GM19397 (cell line): ENCODE measurements at regions not wholly inside any gene's neighbourhood (a gene's known extent, or its start where the extent isn't known, plus 50 kb on each side); places are given as distances from the start of the nearest gene placed in this dataset.

ENCODE experiments used
- ATAC-seq: cut with Tn5 transposase; IDR thresholded peaks from one replicate; pipeline ENCODE4 v1.9.1; 2021; ENCODE audit warnings: mild to moderate bottlenecking, moderate library complexity; ENCODE audit not compliant: unreplicated experiment

DNA sequence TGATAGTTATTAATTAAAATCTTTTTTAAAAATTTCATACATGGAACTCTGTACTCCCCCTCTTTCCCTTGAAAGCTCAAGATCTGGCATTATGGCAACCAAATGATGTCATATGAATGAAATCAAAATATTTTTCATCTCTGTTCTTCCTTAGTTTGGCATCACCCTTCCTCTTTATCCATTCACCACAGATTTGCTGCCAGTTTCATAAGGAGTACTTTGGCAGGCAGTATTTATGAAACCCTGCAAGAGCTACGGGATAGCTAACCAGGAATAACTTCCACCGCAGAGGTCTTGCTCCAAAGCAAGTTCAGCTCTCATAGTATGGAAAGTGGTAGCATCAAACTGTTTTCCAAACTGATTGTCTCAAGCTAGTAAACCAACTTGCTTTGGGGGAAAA is 113.9 kb upstream of the DOK5 start:
- ATAC-seq = no peak

DNA sequence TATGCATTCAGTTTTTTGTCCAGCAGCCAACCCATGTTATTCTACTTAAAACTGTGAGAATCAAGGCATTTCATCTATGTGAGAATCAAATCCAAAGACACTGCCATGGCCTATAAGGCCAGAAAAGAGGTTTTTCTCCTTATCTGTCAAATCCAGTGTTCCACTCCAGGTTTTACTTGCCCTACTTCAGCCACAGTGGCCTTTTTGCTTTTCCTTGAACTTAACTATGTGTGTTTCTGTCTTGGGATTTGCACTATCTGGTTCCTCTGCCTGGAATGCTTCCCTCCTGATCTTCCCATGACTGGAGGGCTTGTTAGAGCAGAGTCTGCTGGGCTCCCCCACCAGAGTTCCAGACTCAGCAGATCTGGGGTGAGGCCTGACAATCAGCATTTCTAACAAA is 113.1 kb upstream of the DOK5 start:
- no peak for ATAC-seq

DNA sequence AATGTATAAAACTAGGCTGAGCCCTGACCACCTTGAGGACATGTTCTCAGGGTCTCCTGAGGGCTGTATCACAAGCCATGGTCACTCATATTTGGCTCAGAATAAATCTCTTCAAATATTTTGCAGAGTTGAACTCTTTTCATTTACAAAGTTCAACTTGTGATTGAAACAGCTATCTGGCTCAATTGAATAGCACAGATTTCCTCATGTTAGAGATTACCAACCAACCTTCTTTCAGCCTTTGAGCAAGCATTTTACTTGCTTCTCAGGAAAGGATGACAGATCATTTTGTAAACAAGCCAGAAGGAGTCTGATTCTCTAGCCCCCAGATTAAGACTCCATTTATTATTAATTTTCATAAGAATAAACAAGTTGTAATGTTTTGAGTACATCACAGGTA is 111.0 kb upstream of the DOK5 start:
- no peak for ATAC-seq

DNA sequence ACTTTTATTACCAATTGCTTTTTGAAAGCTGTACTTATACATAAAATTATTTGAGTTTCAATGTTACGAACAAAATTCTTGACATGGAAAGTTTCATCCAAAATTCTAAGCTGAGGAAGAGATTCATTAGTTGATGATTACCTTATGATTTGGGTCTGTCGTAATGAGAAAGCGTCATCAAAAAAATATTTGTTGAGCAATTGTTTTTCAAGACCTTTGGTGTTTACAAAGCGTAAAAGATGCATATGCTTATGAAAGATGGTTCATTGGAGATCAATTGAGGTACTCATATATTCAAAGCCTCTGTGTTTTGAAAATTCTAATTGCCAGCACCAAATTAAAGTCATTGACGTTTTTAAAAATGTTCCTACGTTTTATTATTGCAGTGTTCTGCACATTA is 110.5 kb upstream of the DOK5 start:
- ATAC-seq = no peak

- no peak for ATAC-seq
Observed at GRCh38 chr20:54366669-54367344, 108.6 kb upstream of the DOK5 start.

DNA sequence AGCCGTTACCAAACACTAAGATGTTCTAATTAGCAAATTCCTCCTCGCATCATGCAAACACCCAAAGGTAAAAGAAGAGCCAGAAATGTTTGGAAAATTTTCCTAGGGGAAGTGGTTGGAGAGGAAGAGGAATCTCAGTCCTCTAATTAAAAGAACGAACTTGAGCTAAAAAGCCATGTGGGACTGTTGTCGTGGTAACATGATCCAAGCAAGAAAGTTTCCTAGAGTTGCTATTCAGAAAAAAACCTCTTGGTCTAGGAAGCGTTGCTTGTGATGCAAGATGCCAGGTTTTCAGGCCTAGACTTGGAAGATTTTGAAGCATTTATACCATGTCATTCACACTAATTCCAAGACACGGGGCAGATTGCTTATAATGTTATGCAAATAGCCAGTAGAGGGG is 106.8 kb upstream of the DOK5 start:
- ATAC-seq = no peak

DNA sequence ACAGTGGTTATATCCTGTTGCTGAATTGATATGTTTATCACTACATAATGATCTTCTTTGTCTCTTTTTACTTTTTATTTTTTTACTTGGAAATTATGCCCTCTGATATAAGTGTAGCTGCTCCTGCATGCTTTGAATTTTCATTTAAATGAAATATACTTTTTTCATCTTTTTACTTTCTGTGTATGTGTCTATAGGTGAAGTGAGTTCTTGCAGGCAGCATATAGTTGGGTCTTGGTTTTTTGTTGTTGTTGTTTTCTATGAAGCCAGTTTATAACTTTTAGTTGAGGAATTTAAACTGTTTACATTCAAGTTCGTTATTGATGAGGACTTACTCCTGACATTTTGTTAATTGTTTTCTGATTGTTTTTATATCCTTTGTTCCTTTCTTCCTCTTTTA is 103.1 kb upstream of the DOK5 start:
- no peak for ATAC-seq

DNA sequence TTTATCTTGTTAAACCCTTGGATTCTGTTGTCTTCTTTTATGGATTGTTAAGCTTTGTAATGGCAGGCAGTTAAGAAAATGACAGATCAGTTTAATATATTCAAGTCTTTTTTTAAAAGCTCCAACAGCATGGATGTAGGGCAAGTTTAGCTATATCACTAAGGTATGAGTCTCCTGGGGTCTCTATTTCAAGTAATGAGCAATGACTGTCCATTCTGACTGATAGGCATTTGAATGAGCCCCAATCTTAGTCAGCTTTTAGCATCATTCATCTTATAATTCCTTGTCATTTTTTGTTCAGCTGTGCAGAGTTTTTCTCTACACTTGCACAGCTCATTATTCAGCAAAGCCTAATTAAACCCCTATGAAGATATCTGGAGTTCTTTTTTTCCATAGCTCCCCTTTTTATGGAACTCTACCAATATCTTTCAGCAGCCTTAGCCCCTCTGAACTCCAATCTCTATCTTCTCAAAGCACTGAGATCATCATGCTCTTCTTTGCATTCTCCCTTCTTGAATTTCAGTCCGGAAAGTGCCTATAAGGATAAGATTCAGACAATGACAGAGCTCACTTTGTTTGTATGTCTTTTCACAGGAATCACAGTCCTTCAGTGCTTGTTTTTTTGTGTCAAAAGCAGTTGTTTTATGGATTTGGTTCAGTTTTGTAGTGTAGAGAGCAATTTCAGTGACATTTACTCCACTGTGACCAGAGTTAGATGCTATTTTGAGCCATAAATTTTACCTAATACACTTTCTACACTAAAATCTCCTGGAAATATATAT is 97.2 kb upstream of the DOK5 start:
- no peak for ATAC-seq

DNA sequence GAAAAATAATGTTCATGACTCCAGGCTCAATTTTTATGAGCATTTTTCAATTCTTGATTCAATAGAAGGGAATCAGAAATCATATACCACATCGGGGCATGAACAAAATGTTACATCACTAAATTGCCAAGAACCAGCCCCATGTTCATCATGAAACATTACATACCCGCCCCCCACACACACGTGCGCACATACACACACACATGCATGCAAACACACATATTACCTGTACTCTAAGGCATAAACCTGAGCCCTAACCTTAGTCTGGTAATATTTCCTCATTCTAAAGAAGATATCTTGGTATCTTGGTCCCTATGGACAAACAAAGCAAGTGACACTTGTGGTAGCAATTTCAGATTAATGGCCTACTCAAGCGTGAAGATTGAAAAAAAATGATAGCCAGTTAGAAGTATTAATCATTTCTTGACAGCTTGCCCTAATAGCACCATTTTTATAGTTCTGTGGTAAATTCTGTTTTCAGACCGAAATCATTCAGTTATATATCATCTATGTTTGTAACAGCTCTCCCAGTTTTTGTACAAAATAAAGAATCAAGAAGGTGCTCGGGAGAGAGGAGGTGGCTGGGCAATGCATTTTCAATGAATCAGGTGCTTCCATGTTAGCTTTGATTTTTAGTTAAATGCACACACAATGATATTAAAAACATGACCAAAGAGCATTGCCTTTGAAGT is 95.4 kb upstream of the DOK5 start:
- ATAC-seq = no peak

GRCh38 chr20:54382419-54382818 is 93.0 kb upstream of the DOK5 start:
- no peak for ATAC-seq

DNA sequence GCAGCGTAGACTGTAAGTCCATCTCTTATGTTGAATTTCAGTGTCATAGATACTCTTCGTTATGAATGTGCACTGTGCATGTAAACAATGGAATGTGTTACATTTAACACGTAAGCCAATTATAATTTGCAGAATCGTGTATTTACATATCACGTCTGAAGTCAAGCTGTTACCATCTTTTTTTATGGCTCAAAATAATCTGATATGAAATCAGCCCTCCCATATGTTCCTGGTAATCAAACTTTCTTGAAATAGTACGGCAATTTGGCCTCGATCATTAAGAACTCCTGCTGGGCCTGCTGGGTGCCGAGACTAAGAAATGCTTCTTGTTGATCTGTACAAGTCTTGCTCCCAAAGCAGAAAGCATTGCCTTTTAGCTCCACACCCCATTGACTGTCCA is 89.6 kb upstream of the DOK5 start:
- no peak for ATAC-seq

DNA sequence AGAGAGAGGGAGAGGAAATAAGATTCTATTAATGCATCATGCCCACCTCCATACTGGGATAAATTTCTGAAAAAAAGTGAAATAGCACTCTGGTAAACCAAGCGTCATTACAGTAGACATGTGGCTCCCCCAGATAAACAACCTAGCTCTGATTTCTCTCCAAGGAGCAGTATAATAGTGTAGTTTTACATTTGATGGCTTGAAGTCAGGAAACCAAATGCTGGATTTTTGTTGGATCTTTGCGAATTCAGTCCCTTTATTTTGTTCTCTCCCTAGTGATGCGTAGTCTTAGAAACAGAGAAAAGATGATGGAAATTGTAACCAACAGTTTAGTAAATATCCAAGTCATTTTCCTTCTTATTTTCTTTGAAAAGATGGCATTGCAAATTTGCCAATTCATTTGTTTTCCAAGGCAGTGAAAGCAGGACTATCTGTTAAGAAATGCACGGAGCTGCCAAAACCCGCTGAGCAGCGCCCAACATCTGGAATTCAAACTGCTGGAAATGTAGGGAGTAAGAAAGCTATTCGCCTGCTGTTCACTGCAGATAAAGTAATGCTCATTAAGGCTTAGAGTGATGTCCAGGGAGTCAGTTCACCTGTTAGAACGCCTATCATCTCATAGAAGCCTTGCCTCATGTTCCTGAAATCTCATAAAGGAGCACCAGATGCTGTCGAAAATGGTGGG is 85.7 kb upstream of the DOK5 start:
- ATAC-seq = no peak

GRCh38 chr20:54397292-54398140 is 77.9 kb upstream of the DOK5 start:
- no peak for ATAC-seq

- ATAC-seq = no peak
Observed at GRCh38 chr20:54398814-54399213, 76.6 kb upstream of the DOK5 start.

DNA sequence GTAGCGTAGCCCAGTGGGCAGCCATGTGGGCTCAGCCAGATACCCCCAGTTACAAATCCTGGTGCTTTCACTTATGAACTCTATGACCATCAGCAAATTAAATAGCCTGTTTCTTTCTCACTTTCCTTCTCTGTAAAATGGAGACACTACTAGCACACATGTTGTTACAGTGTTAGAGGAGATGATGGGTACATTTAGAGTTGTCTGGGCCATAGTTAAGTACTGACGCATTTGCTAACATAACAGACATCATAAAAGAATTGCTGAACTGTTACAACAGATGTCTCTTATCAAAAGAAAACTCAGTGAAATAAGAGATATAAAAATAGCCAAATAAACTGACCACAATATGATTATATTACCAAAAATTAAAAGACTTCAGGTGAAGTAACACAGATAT is 69.9 kb upstream of the DOK5 start:
- ATAC-seq = no peak

DNA sequence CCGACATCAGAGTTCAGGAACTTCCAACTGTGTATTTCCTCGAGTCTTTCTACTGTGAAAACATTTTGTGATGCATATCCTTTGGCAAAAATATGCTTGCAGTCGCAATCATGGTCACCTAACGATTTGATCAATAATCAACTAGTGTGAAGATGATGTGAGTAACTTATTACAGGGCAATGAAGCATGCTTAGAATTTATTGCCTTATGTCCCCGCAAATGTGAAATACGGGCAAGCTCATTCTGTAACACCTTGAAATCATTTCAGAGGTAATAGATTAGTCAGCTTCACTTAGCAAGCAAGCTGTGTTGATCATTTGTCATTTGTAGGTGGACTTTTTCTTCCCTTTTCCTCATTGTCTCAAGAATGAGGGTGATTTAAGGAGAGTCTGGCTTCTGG is 67.9 kb upstream of the DOK5 start:
- ATAC-seq = no peak

DNA sequence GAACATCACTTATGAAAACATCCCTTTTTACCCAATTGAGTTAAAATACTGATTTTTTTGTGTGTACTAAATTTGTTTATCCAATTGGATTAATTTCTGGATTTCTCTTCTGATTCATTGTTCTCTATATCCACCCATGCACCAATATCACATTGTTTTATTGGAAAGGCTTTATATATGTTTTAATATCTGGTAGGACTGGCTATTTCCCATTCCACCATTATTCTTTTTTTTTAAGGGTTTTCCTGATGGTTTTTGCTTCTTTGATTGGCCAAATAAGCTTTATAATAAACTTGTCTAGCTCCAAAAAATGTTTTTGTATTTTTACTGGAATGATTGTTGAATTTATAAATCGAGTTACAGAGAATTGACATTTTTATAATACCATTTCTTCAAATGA is 59.4 kb upstream of the DOK5 start:
- no peak for ATAC-seq

DNA sequence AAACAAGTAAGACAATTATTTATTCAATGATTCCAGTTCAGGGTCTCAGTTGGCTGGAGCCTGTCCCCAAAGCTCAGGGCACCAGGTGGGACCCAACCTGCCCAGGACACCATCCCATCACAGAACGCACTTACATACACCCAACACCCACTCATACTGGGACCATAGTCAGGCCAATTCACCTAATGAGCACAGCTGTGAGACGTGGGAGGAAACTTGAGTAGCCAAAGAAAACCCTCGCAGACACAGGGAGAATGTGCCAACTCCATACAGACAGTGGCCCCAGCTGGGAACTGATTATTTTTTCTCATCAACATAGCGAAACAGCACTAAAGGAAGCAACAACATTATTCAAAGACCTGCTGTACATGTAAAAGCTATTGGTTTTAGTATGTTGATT is 58.6 kb upstream of the DOK5 start:
- ATAC-seq = no peak

GRCh38 chr20:54419531-54419930 is 55.9 kb upstream of the DOK5 start:
- no peak for ATAC-seq
